IPS-NIHi7 (cell line): ENCODE measurements at regions not wholly inside any gene's neighbourhood (a gene's known extent, or its start where the extent isn't known, plus 50 kb on each side); places are given as distances from the start of the nearest gene placed in this dataset.
"Not testable (repeated sequence)": the region's sequence is repeated elsewhere in the genome, so short reads cannot be mapped to it uniquely, and the experiment has no call there.

Experiments
- DNase-seq: peaks from one replicate; pipeline ENCODE4 v3.0.0; 2012; ENCODE audit warnings: mixed read lengths; ENCODE audit errors: extremely low spot score

GRCh38 chr6:56806368-56806767 lies 148.5 kb upstream of the BEND6 start:
- DNase-seq: no peak

DNA sequence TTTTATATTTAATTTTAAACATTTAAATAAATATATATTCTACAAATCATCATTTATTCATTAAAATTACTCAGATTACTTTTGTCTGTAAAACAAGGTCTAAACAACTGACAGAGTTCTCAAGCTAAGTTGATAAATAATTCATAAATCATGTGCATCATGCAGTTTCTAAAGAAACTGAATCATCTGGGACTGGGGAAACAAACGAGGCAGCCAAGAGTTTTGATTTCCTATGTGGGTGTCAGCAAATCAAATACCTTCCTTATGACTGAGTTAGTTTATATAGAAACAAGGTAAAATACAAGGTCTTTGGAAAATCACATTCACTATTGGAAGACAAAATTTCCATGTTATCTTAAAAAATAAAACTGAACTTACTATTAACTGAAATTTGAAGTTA lies 149.9 kb upstream of the BEND6 start:
- DNase-seq: no peak

GRCh38 chr6:56803594-56803993 lies 151.3 kb upstream of the BEND6 start:
- DNase-seq: no peak

DNA sequence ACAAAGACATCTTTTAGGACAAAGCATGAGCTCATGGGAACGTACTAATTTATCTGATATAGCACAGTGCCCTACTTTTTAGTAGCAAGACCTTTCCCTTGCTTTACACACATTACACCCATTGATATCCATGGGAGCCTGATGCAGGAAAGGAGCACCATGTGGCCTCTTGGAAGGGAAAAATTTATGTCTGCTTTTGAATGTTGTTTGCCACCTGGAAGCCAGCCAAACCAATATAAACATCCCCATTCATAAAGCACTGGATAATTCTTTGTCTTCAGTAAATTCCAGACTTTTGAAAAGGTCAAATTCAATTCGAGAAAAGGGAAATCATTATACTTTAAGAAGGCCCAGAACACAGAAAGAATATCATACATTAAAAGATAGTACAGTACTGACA lies 152.3 kb upstream of the BEND6 start:
- no peak for DNase-seq

DNA sequence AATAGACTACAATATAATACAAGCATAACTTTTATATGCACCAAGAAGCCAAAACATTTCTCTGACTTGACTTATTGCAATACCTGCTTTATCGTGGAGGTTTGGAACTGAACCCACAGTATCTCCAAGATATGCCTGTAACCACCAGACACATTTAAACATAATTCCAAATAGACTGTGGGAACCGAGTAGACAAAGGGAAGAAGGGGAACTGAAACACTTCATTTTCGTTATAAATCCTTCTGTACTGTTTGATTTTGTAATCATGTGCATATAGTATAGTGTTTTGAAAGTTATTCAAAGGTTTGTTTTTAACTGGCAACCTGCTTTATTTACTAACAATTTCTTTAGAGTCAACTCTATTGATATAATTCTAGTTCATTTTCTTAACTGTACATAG lies 154.9 kb upstream of the BEND6 start:
- no peak for DNase-seq

DNA sequence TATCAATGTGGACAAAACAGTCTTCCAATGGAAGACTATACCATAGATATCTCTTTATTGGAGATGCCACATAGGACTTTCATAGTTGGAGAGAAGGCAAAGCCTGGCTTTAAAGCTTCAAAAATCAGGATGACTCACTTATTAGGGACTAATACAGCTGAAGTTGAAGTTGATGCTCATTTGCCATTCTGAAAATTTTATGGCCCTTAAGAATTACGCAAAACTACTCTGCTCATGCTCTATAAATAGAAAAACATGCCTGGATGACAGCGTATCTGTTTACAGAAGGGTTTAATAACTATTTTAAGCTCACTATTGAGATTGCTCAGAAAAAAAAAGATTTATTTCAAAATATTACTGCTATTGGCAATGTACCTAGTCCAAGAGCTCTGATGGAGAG lies 155.5 kb upstream of the DST start:
- no peak for DNase-seq

DNA sequence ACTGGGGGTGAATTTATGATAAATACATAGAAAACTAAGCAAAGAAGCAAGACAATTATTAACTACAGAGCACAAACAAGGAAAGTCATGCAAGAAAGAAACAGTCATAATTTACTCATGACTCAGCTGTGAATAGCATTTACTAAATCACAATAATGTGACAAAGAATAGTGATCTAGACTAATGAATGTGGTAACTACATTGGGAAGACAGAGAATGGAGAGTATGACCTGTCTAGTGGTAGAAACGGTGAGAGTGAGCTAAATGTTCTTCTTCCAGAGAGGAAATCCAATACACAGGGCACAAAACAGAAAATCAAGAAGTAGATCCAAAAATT lies 153.5 kb upstream of the DST start:
- no peak for DNase-seq

DNA sequence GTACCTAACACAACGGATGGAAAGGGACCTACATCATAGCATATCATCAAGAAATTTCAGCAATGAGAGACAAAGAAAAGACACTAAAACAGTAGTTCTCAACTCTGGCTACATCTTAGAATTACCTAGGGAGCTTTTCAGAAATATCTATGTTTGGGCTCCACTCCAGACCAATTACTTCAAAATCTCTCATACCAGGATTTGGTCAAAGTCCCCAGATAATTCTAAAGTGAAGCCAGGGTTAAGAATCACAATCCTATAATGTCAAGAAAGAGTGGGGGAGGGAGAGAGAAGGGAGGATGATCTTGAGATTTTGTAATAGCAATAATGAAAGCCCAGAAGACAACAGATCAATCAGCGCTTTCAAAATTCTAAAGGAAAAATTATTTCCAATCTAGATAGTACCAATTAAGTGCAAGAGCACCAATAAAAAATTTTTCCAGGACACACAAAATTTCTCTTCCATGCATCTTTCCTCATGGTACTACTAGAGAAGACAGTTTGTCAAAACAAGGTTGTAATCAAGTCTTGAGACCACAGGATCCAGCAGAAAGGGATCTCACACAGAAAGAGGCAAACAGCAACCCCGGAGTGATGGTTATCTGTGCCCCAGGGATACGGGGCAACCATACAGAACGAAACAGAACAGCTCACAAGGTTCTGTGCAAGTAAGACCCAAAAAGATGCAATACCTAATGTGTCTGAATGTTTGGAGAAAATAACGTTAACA lies 152.9 kb upstream of the DST start:
- DNase-seq: no peak

- peak; percentile 56 for DNase-seq
Observed at GRCh38 chr6:56794421-56794820, 151.7 kb upstream of the DST start.

- DNase-seq: no peak
Observed at GRCh38 chr6:56793938-56794337, 151.2 kb upstream of the DST start.

- no peak for DNase-seq
Observed at GRCh38 chr6:56790414-56790813, 147.7 kb upstream of the DST start.

- DNase-seq: no peak
Observed at GRCh38 chr6:56789879-56790278, 147.2 kb upstream of the DST start.

DNA sequence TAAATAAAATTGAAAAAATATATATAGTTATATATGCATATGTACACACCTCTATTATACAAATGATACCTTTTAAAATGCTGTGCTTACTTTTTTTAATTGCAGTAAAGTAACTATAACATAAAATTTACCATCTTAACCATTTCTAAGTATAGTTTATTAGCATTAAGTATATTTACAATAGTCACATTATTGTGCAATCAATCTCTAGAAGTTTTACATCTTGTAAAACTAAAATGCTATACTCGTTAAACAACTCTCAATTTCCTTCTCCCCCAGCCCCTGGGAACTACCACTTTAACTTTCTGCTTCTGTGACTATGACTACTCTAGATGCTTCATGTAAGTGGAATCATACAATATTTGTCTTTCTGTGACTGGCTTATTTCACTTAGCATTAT lies 146.7 kb upstream of the DST start:
- no peak for DNase-seq

GRCh38 chr6:56787209-56787608 lies 144.5 kb upstream of the DST start:
- DNase-seq: no peak

DNA sequence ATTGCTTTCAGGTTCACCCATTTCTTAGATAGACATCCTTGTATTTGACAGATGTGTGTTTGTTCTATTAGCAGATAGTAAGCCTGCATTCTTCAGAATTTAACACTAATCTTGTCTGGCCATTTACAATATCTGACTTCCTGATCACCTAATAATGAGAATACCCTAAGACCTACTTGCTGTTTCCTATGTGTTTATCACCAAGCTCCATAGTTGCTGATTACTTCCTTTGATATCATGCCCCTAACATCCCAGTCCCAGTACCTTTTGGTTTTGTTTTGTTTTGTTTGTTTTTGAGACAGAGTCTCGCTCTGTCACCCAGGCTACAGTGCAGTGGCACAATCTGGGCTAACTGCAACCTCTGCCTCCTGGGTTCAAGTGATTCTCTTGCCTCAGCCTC lies 143.6 kb upstream of the DST start:
- no peak for DNase-seq

GRCh38 chr6:56785536-56785935 lies 142.8 kb upstream of the DST start:
- not testable (repeated sequence) for DNase-seq

- DNase-seq: not testable (repeated sequence)
Observed at GRCh38 chr6:56780109-56780508, 137.4 kb upstream of the DST start.

DNA sequence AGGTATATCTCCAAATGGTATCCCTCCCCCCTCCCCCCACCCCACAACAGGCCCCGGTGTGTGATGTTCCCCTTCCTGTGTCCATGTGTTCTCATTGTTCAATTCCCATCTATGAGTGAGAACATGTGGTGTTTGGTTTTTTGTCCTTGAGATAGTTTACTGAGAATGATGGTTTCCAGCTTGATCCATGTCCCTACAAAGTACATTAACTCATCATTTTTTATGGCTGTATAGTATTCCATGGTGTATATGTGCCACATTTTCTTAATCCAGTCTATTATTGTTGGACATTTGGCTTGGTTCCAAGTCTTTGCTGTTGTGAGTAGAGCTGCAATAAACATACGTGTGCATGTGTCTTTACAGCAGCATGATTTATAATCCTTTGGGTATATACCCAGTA lies 135.8 kb upstream of the DST start:
- DNase-seq: not testable (repeated sequence)

GRCh38 chr6:56775498-56776166 lies 132.9 kb upstream of the DST start:
- DNase-seq: peak; percentile 33

DNA sequence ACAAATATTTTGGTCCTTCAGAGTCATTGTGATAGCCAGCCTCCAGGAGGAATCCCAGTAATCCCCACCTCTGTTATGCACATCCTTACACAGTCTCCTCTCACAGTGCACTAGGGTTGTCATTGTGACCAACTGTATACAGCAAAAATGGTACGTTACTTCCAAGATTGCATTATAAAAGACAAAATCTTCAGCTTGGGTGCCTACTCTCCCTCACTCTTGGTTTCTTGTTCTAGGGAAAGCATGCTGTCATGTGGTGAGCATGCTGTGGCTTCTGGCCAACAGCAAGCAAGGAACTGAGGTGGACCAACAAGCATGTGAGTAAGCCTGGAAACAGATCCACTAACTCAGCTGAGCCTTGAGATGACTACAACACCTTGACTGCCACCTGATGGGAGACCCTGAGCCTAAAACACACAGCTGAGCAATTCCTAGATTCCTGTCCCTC lies 130.1 kb upstream of the DST start:
- peak; percentile 39 for DNase-seq

DNA sequence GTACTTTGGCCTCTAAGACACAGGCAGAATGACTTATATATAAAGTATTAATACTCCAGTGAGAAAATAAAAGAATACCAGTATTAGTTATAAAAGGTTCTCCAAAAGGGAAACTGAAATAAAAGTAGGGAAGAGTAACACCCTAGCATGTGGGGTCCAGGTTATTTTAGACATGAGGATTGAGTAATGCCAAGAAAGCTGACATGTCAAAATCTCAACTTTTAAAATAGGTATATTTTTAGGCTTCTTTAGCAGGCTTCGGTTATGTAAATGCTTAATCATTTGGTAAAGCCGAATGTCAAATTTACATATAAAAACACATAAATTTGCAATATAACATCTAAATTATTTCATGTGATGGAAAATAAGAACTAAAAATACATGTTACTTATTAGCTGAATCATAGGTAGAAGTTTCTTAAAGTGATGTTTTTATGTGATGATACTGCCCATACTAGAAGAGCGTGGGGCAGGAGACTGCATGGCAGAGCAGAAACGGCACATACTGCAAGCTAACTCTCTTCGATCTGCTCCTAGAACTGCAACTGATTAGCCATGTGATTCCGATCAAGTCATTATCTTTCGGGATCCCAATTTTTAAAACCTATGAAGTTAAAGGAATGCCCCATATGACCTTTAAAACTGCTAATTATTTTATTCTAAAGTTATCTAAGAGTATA lies 129.4 kb upstream of the DST start:
- DNase-seq: no peak

GRCh38 chr6:56771189-56771588 lies 128.5 kb upstream of the DST start:
- no peak for DNase-seq

DNA sequence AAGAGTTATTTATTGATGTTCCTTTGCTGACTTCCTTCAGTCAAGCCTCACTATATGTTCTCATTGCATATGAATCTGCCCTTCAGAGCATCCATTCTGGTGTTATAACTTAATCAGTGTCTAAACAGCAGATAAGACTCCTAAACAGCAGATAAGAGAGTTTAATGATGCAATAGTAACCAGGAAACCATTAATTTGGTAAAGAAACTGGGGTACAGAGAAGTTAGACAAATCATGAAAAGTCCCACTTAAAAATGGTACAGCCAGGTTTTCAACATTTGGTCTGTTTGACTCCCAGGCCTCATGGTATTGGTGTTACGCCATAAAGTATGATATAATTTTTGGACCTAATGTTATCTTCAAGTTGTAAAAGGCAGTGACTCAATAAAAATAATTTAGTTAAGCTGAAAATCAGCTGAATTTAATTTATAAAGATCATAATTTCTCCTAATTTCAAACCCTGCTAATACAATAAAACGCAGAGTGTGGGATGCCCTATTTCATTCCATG lies 127.4 kb upstream of the DST start:
- no peak for DNase-seq
